ENCODE measurements at regions not wholly inside any gene's neighbourhood (a gene's known extent, or its start where the extent isn't known, plus 50 kb on each side); places are given as distances from the start of the nearest gene placed in this dataset.

GRCh38 chr6:23952245-23952644 is 173.8 kb upstream of the NRSN1 start:
- TF ChIP-seq CTCF (IDR thresholded peaks at IDR 0.05; ENCODE audit: poor library complexity, severe bottlenecking) (no peak), TAF1 (IDR thresholded peaks at IDR 0.05; ENCODE audit: low read depth) (no peak), EZH2 (IDR thresholded peaks at IDR 0.05; ENCODE audit: borderline replicate concordance, insufficient read depth, low read length, poor library complexity, severe bottlenecking) (no peak), EP300 (conservative IDR thresholded peaks at IDR 0.05; ENCODE audit: poor library complexity, severe bottlenecking) (no peak)

Data from neural cell (in vitro differentiated cells).